ENCODE measurements at regions not wholly inside any gene's neighbourhood (a gene's known extent, or its start where the extent isn't known, plus 50 kb on each side); places are given as distances from the start of the nearest gene placed in this dataset.
"Not testable (repeated sequence)": the region's sequence is repeated elsewhere in the genome, so short reads cannot be mapped to it uniquely, and the experiment has no call there.

DNA sequence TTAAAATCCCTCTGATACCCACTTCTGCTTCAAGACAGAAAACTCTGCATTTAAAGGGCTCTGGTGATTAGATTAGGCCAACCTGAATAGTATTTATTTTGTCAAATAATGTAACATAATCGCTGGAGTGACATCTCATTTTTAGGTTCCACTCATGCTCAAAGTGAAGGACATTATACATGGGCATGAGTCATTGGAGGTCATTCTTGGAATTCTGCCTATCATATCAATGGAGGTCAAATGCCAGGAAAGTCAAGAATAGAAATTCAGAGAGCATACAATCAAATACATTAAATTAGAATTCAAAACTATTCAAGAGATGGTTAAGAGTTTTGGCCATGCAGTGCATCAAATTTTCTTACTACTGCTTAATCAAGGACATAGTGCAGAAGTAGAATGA lies 50.8 kb upstream of the PRSS1 start:
- intact Hi-C loops (cut with micrococcal nuclease): no loop called here

DNA sequence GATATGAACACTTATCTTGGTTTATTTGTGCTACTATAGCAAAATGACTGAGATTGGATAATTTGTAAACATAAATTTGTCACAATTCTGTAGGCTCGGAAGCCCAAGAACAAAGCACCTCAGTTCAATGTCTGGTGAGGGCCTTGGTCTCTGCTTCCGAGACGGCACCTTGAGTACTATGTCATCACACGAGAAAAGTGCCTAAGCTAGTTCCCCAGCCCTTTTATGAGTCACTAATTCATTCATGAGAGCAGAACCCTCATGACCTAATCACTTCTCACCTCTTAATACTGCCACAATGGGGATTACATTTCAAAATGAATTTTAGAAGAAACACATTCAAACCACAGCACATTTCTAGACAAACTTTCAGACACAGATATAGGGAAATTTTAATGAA lies 52.0 kb upstream of the PRSS1 start:
- intact Hi-C loops (cut with micrococcal nuclease): no loop called here

DNA sequence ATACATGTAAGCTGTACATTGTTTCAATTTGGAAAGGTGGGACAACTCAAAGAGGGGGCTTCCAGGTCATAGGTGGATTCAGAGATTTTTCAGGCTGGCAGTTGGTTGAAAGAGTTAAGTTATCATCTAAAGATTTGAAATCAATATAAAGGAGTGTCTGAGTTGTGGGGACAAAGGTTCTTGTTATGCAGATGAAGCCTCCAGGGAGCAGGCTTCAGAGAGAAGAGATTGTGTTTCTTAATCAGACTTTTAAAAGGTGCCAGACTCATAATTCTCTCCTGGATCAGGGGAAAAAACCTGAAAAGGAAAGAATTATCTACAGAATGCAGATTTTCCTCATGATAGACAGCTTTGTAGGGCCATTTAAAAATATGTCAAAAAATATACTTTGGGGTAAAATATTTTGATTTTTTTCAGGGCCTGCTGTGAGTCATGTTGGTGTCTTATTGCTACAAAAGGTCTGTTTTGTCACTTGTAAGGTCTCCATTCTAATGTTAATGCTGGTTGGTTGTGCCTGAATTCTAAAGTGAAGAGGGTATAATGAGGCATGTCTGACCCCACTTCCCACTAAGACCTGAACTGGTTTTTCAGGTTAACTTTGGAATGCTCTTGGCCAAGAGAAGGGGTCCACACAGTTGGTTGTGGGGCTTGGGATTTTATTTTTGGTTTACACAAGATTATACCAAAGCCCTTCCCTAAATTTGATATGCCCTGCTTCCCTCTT lies 52.7 kb upstream of the PRSS1 start:
- intact Hi-C loops (cut with micrococcal nuclease): no loop called here

DNA sequence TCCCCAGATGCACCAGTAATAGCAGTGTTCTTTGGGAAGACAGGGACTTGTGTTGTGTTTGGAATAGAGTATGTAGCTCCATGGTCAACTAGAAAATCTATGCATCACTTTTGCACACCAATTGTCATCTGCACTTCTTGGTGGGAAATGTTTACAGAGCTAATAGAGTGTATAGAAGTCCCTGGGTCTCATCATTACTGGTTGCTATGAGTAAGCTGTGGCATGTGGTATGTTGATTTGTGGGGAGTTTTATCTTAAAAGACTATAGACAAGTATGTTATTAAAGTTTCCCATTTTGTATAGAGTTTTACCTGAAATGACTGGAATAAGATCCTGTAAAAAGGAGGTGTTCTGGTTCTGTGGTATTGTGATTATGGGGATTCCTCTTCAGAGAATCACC lies 55.4 kb upstream of the PRSS1 start:
- intact Hi-C loops (cut with micrococcal nuclease): no loop called here

DNA sequence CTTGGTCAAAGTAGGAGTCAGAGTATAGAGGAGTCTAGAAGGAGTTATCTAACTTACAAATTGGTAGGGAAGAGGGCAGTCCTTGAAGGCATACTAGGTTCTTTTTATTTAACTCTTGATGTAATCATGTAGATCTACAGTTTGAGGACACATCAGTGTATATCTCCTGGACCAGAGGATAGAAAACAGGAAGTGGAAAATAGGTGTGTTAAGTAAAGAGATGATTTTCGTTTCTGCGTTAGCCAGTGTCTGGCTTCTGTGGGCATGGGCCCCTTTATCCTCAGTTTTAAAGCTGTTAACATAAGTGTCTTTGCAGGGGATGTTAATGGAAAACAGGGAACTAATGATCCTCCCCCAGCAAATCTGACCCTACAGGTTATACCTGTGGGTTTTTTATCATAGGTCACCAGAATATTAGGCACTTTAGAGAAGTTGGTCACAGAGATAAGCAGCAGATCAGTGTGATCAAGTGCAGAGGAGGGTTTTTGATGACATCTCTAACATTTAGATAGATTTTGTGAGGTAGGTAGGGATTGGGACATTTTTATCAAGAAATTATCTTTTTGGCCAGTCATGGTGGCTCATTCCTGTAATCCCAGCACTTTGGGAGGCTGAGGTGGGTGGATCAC lies 58.6 kb upstream of the PRSS1 start:
- intact Hi-C loops (cut with micrococcal nuclease): loop anchor here (2.0 kb wide), 1 partner anchor 20 kb away; no protein-coding TSS in a partner anchor

DNA sequence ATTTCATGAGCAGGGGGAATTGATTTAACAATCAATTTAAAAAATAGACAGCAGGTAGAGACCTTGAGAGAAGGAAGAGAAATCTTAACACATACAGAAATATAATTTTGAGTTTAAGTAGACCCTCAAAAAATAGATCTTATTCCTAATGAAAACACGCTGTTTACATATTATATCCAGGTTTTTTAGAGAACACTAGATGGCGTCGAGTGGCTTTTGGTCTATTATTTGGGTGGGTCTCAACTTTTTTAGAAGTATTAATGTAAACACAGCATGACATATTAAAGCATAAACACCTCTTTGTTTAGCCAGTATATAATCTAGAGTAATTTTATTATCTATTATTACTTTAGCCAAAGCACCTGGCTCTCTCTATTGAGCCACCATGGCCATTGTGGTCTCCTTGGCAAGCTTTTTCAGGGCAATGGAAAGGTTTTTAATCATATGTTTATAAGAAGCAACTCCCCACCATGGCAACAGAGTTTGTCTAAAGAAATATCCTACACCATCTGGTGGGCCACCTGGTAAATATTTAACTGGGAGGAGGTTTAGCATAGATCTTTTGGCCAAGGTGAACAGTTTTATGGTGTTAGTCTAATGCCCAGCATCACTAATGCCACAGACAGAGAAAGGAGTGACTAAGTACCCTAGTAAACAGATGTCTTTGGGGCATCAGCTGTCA lies 59.7 kb upstream of the PRSS1 start:
- intact Hi-C loops (cut with micrococcal nuclease): loop anchor here (2.0 kb wide), 1 partner anchor 21 kb away; no protein-coding TSS in a partner anchor

DNA sequence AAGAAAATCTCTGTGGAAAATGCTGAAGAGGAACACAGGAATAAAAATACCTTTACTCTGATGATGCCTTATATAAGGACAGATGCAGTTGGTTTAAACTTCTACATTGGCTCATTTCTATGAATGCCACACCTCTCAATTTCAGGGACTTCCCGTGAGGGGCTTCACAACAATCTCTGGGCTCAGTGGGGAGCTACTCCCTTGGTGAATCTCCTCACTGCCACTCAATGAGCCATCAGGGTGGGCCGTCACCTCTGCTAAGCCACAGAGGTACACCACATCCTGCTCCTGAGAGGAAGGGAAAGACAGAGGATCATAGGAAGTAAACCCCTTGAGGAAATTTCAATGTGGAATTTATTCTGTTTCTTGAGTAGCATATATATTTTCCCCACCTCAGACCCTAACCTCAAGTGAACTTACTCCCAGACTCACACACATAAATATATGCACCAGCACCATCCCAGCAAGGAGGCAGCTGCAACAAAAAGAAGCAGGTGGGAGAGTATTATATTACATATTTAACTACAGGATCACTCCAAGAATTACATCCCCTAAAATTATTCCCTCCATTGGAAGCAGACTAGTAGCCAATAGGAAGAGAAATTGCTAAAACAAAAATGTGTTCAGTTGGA lies 63.3 kb upstream of the PRSS1 start:
- intact Hi-C loops (cut with micrococcal nuclease): no loop called here

DNA sequence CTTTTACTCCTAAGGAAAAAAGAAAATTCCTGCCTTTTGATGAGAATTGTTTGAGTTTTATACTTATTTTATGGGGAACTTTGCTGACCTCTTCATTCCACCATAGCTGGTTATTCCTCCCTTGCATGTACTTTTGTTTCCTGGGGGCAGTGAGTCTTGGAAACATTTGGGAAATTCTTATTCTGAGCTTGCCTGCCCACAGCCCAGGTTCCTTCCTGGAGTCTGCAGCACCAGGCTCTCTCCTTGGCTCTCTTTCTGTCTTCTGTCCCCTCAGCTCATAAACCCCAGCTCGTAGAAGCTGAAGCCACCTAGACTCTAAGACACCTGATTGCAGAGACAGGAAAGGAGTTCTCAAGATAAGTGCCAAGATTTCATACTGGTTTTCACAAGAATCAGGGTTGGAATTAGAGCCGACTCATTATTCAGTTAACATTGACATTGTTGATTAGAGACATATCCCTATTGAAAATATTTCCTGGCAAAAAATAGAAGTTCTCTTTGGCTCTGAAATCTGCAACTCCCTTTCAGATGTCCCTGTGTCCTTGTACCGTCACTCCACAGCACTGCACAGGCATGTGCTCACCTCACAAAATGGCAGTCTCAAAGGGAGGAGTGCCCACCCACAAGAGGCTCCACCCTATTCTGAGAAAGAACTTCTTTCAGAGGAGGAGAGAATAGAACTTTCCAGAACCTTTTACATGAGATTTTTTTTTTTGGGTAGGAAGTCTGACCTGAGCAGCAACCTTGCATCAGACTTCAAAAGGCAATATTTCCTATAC lies 67.8 kb upstream of the PRSS1 start:
- intact Hi-C loops (cut with micrococcal nuclease): no loop called here

DNA sequence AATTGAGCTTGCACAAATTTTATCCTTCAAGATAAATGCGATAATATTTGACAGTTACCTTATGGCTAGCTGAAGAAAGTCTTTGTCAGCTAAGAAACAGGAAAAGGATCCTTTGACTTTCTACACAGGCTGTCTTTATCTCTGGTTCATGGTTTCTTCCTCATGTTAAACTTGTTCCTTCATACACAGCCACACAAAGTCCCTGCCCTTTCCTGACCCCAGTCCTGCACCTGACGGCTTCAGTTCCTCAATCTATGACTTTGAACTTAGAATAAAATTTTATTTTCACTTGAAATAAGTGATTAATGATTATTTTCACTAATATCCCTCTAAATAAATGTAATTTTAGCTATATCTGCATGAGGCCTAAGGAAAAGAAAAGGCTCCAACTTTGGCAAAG lies 77.8 kb upstream of the PRSS1 start:
- intact Hi-C loops (cut with micrococcal nuclease): no loop called here

DNA sequence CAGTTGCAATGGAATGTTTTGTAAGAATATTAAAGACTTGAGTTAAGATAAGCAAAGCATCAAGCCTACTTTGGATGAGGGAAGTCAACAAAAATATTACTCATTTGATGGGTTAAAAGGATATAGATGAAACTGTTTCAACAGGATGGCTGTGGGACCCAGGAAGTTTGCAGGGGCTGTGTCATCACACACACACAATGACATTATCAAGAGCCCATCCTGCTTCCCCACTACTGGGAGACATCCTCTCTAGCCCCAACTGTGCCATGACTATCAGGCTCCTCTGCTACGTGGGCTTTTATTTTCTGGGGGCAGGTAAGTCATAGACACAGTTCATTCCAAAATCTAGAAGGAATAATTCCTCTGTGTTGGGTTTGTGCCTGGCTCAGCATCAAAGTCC lies 78.8 kb upstream of the PRSS1 start:
- intact Hi-C loops (cut with micrococcal nuclease): no loop called here

DNA sequence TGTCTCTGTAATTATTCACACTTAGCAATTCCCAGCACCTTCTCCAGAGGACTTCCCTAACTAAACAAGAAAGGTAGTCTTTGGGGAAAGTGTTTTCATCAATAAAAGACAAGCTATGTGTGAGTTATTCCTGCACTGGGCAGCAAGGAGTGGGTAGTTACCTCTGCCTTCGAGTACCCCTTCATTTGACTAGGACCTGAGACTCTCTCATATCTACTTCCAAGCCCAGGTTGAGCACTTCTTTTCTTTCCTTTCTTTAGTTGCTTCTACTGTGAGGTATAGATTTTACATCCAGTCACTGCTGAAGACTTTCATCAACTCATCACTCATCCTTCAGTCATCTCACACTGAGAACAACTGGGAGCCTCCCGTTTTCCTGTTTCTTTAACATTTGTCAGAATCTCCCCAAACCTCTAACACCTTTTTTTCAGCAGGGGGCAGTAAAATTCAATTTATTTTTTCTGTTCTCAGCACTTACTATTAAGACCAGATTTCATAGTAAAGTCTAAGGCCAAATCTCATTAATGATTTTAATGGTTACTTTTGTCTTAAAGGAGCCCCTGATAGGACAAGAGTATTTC lies 80.1 kb upstream of the PRSS1 start:
- intact Hi-C loops (cut with micrococcal nuclease): loop anchor here (1.0 to 2.0 kb wide), 6 partner anchors 32 to 142 kb away; no protein-coding TSS in a partner anchor

DNA sequence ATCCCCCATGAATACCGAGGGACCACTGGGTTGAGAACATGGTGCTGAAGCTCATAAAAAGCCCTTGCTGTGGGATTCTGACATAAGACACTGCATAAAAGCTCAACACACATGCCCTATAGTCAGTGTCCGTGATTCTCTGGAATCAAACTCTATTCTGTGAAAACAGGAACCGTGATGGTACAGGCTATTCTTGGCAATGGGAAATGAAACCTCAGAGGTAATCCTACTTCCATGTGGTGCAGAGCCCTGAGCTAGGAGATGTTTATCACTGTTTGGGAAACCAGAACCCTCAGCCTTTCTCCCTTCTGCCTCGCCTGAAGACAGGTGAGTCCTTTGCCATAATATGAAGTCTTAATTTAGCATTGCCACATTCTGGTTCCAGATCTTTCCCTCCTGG lies 80.8 kb upstream of the PRSS1 start:
- intact Hi-C loops (cut with micrococcal nuclease): loop anchor here (2.0 kb wide), 1 partner anchor 36 kb away; no protein-coding TSS in a partner anchor

DNA sequence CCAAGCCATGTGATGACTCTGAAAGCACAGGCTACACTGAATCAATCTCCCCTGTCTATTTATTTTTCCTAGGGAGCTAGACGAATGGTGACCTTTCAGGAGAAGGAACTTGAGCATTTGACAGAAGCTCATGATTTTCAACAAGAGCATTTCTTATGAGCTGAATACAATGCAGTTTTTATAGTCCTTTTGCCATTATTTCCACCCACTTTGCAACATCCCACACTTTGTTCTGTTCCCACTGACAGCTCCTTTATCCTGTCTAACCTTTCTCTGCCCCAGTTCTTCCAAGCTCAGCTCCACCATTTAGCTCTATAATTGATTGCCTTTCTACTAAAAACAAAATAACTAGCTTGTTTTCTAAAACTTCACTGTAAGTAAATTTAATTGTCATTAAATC lies 91.9 kb upstream of the PRSS1 start:
- intact Hi-C loops (cut with micrococcal nuclease): no loop called here

DNA sequence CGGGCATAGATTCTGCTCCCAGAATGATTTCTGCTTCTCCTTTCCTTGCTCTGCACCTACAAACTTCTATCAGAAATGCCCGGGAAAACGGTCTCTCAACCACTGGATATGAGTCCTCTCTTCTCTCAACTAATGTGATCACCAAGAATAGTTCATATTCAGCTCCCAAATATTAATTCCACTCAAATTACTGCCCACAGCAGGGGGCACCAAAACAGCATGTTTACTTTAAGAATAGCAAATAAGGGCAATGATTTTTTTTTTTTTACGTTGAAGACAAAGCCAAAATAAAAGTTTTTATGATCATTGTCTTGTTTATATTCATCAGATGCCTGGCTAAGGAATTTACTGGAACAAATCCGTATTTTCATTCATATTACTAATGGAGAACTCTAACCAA lies 94.9 kb upstream of the PRSS1 start:
- intact Hi-C loops (cut with micrococcal nuclease): loop anchor here (1.0 kb wide), 1 partner anchor 129 kb away; no protein-coding TSS in a partner anchor

DNA sequence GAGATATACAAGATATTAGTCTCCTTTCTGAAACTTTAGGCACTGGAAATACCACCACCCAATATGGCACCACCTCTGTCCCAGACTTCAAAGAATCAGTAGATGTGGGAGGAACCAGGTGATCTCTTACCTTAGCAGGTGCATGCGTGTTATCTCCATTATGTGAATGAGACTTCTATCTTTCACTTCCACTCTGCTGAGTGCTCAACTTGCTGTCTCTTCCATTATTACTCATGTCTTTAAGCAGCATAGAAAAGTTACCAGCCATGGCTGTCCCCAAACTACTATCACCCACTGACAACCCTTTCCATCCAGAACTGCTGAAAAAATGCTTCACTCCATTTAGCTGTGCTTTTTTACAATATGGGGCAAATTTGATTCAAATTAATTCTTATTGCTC lies 101.5 kb upstream of the PRSS1 start:
- intact Hi-C loops (cut with micrococcal nuclease): no loop called here

DNA sequence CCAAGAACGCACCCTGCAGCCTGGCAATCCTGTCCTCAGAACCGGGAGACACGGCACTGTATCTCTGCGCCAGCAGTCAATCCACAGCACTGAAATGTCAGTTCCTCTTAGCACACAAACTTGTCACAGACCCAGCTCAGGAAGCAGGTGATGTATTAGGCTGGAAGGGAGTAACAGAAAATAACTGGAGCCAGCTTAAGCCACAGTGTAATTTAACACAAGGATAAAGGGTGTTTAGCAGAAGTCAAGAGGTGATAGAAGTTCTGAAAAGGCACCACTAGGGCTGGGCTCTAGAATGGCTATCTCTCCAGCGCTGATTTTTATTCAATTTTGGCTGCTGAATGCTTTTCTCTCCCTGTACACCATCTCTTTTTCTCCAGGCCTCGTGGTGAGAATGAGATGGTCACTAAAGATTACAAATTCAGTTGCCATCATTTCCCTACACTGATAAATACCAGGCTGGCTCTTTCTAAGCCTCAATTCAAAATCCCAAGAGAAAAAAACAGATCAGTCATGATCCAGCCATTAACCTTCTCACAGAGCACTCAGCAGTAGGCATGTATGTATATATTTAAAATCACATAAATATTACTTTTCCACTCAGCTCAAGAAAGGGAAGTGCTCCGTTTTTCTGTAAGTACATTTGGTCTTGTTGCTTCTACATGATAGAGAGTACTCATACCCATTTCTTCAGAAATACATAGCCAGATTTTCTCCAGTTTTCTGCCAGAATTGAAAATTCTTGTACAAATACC lies 102.7 kb upstream of the PRSS1 start:
- intact Hi-C loops (cut with micrococcal nuclease): no loop called here

DNA sequence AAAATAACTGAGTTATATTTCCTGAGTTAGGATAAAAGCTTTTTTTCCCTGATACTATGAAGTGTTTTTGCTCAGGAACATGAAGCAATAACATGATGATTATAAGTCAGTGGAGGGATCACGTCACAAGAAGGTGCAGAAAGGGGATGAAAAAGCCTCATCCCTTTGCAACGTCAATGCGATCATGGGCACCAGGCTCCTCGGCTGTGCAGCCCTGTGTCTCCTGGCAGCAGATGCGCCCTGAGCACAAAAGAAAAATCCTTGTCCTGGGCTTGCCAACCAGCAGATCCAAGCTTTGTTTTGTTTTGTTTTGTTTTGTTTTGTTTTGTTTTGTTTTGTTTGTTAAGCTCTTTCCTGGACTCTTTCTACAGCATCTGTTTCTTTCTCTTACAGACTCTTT lies 103.5 kb upstream of the PRSS1 start:
- intact Hi-C loops (cut with micrococcal nuclease): no loop called here

DNA sequence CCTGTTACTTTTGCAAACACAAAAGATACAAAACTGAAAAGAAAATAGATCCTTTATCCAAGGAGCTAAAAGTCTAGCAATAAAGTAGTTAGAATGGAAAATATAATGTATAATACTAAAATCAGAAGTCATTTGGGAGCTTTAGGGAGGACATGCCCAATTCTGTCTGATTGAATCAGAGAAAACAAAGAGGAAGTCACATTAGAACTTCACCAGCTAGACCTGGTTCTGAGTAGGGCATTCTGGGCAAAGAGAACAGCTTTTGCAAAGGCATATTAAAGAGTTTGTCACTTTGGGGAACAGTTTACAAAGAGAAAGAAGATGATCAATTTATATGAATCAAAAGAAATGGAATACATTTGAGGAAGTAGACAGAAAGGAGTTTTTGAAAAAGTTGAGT lies 107.0 kb upstream of the PRSS1 start:
- intact Hi-C loops (cut with micrococcal nuclease): no loop called here

DNA sequence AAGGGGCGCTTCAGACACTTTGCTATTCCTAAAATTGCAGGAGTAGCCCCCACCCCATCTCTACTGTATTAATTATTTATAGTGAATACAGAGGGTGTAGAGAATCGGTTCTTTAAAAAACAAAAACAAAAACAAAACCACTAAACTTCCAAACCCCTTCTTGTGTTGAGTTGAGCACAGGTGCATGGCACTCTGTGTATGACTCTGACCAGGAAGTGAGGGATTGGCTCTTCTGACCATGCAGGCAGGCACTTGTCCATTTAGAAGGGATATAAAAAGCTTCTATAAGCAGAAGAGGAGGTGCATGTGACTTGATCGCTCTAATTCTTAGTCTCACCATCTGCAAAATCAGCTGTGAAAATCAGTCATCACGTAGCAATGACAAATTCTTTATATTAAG lies 108.0 kb upstream of the PRSS1 start:
- intact Hi-C loops (cut with micrococcal nuclease): not testable (repeated sequence)

DNA sequence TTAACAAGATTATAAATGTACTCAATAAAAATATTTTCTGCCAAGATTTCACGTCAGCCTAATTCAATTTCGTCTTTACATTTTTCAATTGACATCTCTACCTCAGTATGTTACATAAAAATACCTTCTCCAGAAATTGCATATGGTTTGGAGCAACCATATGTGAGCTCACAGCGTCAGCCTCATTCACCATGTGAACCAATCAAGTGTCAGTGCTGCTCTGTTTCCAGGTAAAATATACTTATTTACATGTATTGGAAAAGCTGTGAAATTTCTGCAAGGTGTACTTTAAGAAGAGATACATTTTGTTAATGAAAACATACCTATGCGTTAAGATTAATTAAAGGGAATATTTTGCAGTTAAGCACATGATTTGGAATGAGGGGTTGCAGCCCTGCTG lies 110.7 kb upstream of the PRSS1 start:
- intact Hi-C loops (cut with micrococcal nuclease): no loop called here
